ENCODE measurements at regions not wholly inside any gene's neighbourhood (a gene's known extent, or its start where the extent isn't known, plus 50 kb on each side); places are given as distances from the start of the nearest gene placed in this dataset.

GRCh38 chr22:22169923-22170322, 74.7 kb upstream of the VPREB1 start:
- Mint-ChIP-seq H3K4me3 (peak overlapping the region in 2 of 3 donors; percentile 5 to 55), H3K4me1 (peaks cover 22 to 30% (median 29%) of the 10 kb centered on the region in 3 donors), H3K27me3 (peaks cover 0 to 7% of the 10 kb centered on the region in 2 donors), H3K27ac (no peak overlapping the region), H3K36me3 (no peaks in the 10 kb centered on the region), H3K9me3 (no peaks in the 10 kb centered on the region)
- CTCF ChIA-PET, result no interaction called here
- no CpG with 5 or more reads among the region's 1 CpG for WGBS (ENCODE audit: insufficient coverage)
- no peaks in the 10 kb centered on the region for H3K36me3 ChIP-seq (ENCODE audit: control insufficient read depth in 2 of 2, extremely low read depth in 1 of 2, insufficient read depth in 1 of 2, low read length in 1 of 2)
- ATAC-seq (replicated peaks in 1 of 4) (no peak), DNase-seq (no peak)
- peaks cover 0 to 15% of the 10 kb centered on the region in 2 experiments for H3K27me3 ChIP-seq (replicated peaks in 1 of 2; ENCODE audit: control insufficient read depth in 2 of 2, extremely low read depth in 1 of 2, insufficient read depth in 2 of 2, low read length in 1 of 2)
- H3K4me3 ChIP-seq (ENCODE audit: control insufficient read depth in 1 of 2, extremely low read depth in 1 of 2, low read length in 1 of 2), result no peak overlapping the region
- H3K27ac ChIP-seq (ENCODE audit: low read length), result no peak overlapping the region
- no peaks in the 10 kb centered on the region for H3K9me3 ChIP-seq
- POLR2A ChIA-PET, result no interaction called here
- H3K4me1 ChIP-seq (ENCODE audit: control insufficient read depth in 1 of 2, extremely low read depth in 1 of 2, insufficient read depth in 2 of 2, low read length in 2 of 2), result peaks cover 2 to 11% of the 10 kb centered on the region in 2 experiments

GRCh38 chr22:22168941-22169867, 75.4 kb upstream of the VPREB1 start:
- ATAC-seq (replicated peaks in 1 of 4) (no peak), DNase-seq (no peak)
- no peak overlapping the region for H3K27ac ChIP-seq (ENCODE audit: low read length)
- Mint-ChIP-seq H3K27me3 (peaks cover 4 to 8% of the 10 kb centered on the region in 2 donors), H3K36me3 (no peaks in the 10 kb centered on the region), H3K4me1 (peaks cover 22 to 31% (median 29%) of the 10 kb centered on the region in 3 donors), H3K4me3 (no peak overlapping the region), H3K27ac (no peak overlapping the region), H3K9me3 (no peaks in the 10 kb centered on the region)
- ChIA-PET CTCF (interaction anchor here (0.6 to 1.3 kb wide), 2 partner anchors 32 to 70 kb away, joined by 3 read pairs; no protein-coding TSS in a partner anchor), POLR2A (no interaction called here)
- no CpG with 5 or more reads among the region's 9 CpGs for WGBS (ENCODE audit: insufficient coverage)
- no peaks in the 10 kb centered on the region for H3K36me3 ChIP-seq (ENCODE audit: control insufficient read depth in 2 of 2, extremely low read depth in 1 of 2, insufficient read depth in 1 of 2, low read length in 1 of 2)
- no peaks in the 10 kb centered on the region for H3K9me3 ChIP-seq
- peaks cover 0 to 20% of the 10 kb centered on the region in 2 experiments for H3K27me3 ChIP-seq (replicated peaks in 1 of 2; ENCODE audit: control insufficient read depth in 2 of 2, extremely low read depth in 1 of 2, insufficient read depth in 2 of 2, low read length in 1 of 2)
- no peak overlapping the region for H3K4me3 ChIP-seq (ENCODE audit: control insufficient read depth in 1 of 2, extremely low read depth in 1 of 2, low read length in 1 of 2)
- peaks cover 2 to 11% of the 10 kb centered on the region in 2 experiments for H3K4me1 ChIP-seq (ENCODE audit: control insufficient read depth in 1 of 2, extremely low read depth in 1 of 2, insufficient read depth in 2 of 2, low read length in 2 of 2)

- H3K36me3 ChIP-seq (ENCODE audit: control insufficient read depth in 2 of 2, extremely low read depth in 1 of 2, insufficient read depth in 1 of 2, low read length in 1 of 2), result no peaks in the 10 kb centered on the region
- H3K9me3 ChIP-seq, result no peaks in the 10 kb centered on the region
- H3K4me1 ChIP-seq (ENCODE audit: control insufficient read depth in 1 of 2, extremely low read depth in 1 of 2, insufficient read depth in 2 of 2, low read length in 2 of 2), result peaks cover 2 to 11% of the 10 kb centered on the region in 2 experiments
- H3K27me3 ChIP-seq (replicated peaks in 1 of 2; ENCODE audit: control insufficient read depth in 2 of 2, extremely low read depth in 1 of 2, insufficient read depth in 2 of 2, low read length in 1 of 2), result peaks cover 0 to 20% of the 10 kb centered on the region in 2 experiments
- ATAC-seq (replicated peaks in 1 of 4) (peak; percentile 37 to 66 (median 53)), DNase-seq (peak in 3 of 35 experiments; percentile 5 to 57 (median 20))
- peak overlapping the region; percentile 21 to 29 for H3K4me3 ChIP-seq (ENCODE audit: control insufficient read depth in 1 of 2, extremely low read depth in 1 of 2, low read length in 1 of 2)
- no peaks in the 10 kb centered on the region for H3K9me3 Mint-ChIP-seq
- peak overlapping the region; percentile 71 to 76 (median 71) for H3K4me3 Mint-ChIP-seq
- WGBS (ENCODE audit: insufficient coverage), result no CpG with 5 or more reads among the region's 7 CpGs
- H3K4me1 Mint-ChIP-seq, result peaks cover 22 to 31% (median 29%) of the 10 kb centered on the region in 3 donors
- CTCF ChIA-PET, result interaction anchor here (0.6 to 1.3 kb wide), 2 partner anchors 33 to 71 kb away, joined by 3 read pairs; no protein-coding TSS in a partner anchor
- H3K36me3 Mint-ChIP-seq, result no peaks in the 10 kb centered on the region
- peak overlapping the region; percentile 82 to 87 for H3K27ac Mint-ChIP-seq
- POLR2A ChIA-PET, result no interaction called here
- H3K27ac ChIP-seq (ENCODE audit: low read length), result peak overlapping the region; percentile 16
- peaks cover 4 to 14% of the 10 kb centered on the region in 2 donors for H3K27me3 Mint-ChIP-seq
Observed at GRCh38 chr22:22168190-22168940, 76.2 kb upstream of the VPREB1 start.

GRCh38 chr22:22167791-22168189, 76.8 kb upstream of the VPREB1 start:
- no CpG with 5 or more reads among the region's 2 CpGs for WGBS (ENCODE audit: insufficient coverage)
- Histone ChIP-seq H3K4me1 (ENCODE audit: control insufficient read depth in 1 of 2, extremely low read depth in 1 of 2, insufficient read depth in 2 of 2, low read length in 2 of 2) (peaks cover 2 to 11% of the 10 kb centered on the region in 2 experiments), H3K27ac (ENCODE audit: low read length) (peak overlapping the region; percentile 16), H3K4me3 (ENCODE audit: control insufficient read depth in 1 of 2, extremely low read depth in 1 of 2, low read length in 1 of 2) (peak overlapping the region in 1 of 2 donors; percentile 21), H3K27me3 (replicated peaks in 1 of 2; ENCODE audit: control insufficient read depth in 2 of 2, extremely low read depth in 1 of 2, insufficient read depth in 2 of 2, low read length in 1 of 2) (peaks cover 0 to 20% of the 10 kb centered on the region in 2 experiments), H3K9me3 (no peaks in the 10 kb centered on the region), H3K36me3 (ENCODE audit: control insufficient read depth in 2 of 2, extremely low read depth in 1 of 2, insufficient read depth in 1 of 2, low read length in 1 of 2) (no peaks in the 10 kb centered on the region)
- ChIA-PET CTCF (interaction anchor here in 1 of 2 donors (1.3 kb wide), 1 partner anchor 34 kb away, joined by 3 read pairs; no protein-coding TSS in a partner anchor), POLR2A (no interaction called here)
- DNase-seq (peak in 4 of 35 experiments; percentile 10 to 36 (median 20)), ATAC-seq (replicated peaks in 1 of 4) (peak in 3 of 4 experiments; percentile 36 to 65 (median 51))
- Mint-ChIP-seq H3K27me3 (peaks cover 4 to 14% of the 10 kb centered on the region in 2 donors), H3K9me3 (no peaks in the 10 kb centered on the region), H3K4me3 (peak overlapping the region; percentile 71 to 76 (median 71)), H3K36me3 (no peaks in the 10 kb centered on the region), H3K4me1 (peaks cover 22 to 31% (median 29%) of the 10 kb centered on the region in 3 donors), H3K27ac (peak overlapping the region; percentile 82 to 87)

GRCh38 chr22:22166941-22167713, 77.5 kb upstream of the VPREB1 start:
- Mint-ChIP-seq H3K27me3 (peaks cover 7 to 16% of the 10 kb centered on the region in 2 donors), H3K4me3 (peak overlapping the region in 1 of 3 donors; percentile 76), H3K27ac (peak overlapping the region in 1 of 2 donors; percentile 4), H3K36me3 (no peaks in the 10 kb centered on the region), H3K9me3 (no peaks in the 10 kb centered on the region), H3K4me1 (peaks cover 22 to 34% (median 29%) of the 10 kb centered on the region in 3 donors)
- POLR2A ChIA-PET, result no interaction called here
- Histone ChIP-seq H3K4me1 (ENCODE audit: control insufficient read depth in 1 of 2, extremely low read depth in 1 of 2, insufficient read depth in 2 of 2, low read length in 2 of 2) (peaks cover 2 to 11% of the 10 kb centered on the region in 2 experiments), H3K36me3 (ENCODE audit: control insufficient read depth in 2 of 2, extremely low read depth in 1 of 2, insufficient read depth in 1 of 2, low read length in 1 of 2) (no peaks in the 10 kb centered on the region), H3K9me3 (no peaks in the 10 kb centered on the region), H3K4me3 (ENCODE audit: control insufficient read depth in 1 of 2, extremely low read depth in 1 of 2, low read length in 1 of 2) (no peak overlapping the region), H3K27ac (ENCODE audit: low read length) (peak overlapping the region; percentile 16), H3K27me3 (replicated peaks in 1 of 2; ENCODE audit: control insufficient read depth in 2 of 2, extremely low read depth in 1 of 2, insufficient read depth in 2 of 2, low read length in 1 of 2) (peaks cover 0 to 20% of the 10 kb centered on the region in 2 experiments)
- ATAC-seq (replicated peaks in 1 of 4) (no peak), DNase-seq (no peak)
- CTCF ChIA-PET, result no interaction called here
- WGBS (ENCODE audit: insufficient coverage), result no CpG with 5 or more reads among the region's 5 CpGs
